ENCODE measurements at regions not wholly inside any gene's neighbourhood (a gene's known extent, or its start where the extent isn't known, plus 50 kb on each side); places are given as distances from the start of the nearest gene placed in this dataset.
A peak's percentile ranks its signal among the peaks of the same experiment; 100 is the strongest.
"Not testable (repeated sequence)": the region's sequence is repeated elsewhere in the genome, so short reads cannot be mapped to it uniquely, and the experiment has no call there.

- no peak for TF ChIP-seq JUND (IDR thresholded peaks at IDR 0.05; ENCODE audit: low read depth)
- no peak for DNase-seq (ENCODE audit: low read depth in 1 of 2, low spot score in 1 of 2)
- in situ Hi-C loops (cut with HindIII; ENCODE audit: low pct_unique_long_range_greater_than_20kb, low sequenced_read_pairs): no loop called here
Observed at GRCh38 chr1:240722788-240723187, 110.8 kb upstream of the GREM2 start.

GRCh38 chr1:240720976-240721375 is 109.0 kb upstream of the GREM2 start:
- in situ Hi-C loops (cut with HindIII; ENCODE audit: low pct_unique_long_range_greater_than_20kb, low sequenced_read_pairs): no loop called here
- TF ChIP-seq JUND (IDR thresholded peaks at IDR 0.05; ENCODE audit: low read depth): no peak
- DNase-seq (ENCODE audit: low read depth in 1 of 2, low spot score in 1 of 2): no peak

GRCh38 chr1:240719953-240720700 is 108.2 kb upstream of the GREM2 start:
- TF ChIP-seq JUND (IDR thresholded peaks at IDR 0.05; ENCODE audit: low read depth): no peak
- in situ Hi-C loops (cut with HindIII; ENCODE audit: low pct_unique_long_range_greater_than_20kb, low sequenced_read_pairs): no loop called here

GRCh38 chr1:240716538-240716937 is 104.6 kb upstream of the GREM2 start:
- DNase-seq (ENCODE audit: low read depth in 1 of 2, low spot score in 1 of 2); in situ Hi-C loops (cut with HindIII; ENCODE audit: low pct_unique_long_range_greater_than_20kb, low sequenced_read_pairs): not testable (repeated sequence)

More at GRCh38 chr1:240719953-240720700, 108.2 kb upstream of the GREM2 start:
- no peak for DNase-seq (ENCODE audit: low read depth in 1 of 2, low spot score in 1 of 2)

- no peak for TF ChIP-seq JUND (IDR thresholded peaks at IDR 0.05; ENCODE audit: low read depth)
- in situ Hi-C loops (cut with HindIII; ENCODE audit: low pct_unique_long_range_greater_than_20kb, low sequenced_read_pairs): no loop called here
- no peak for DNase-seq (ENCODE audit: low read depth in 1 of 2, low spot score in 1 of 2)
Observed at GRCh38 chr1:240714568-240715292, 102.8 kb upstream of the GREM2 start.

- in situ Hi-C loops (cut with HindIII; ENCODE audit: low pct_unique_long_range_greater_than_20kb, low sequenced_read_pairs): no loop called here
- TF ChIP-seq JUND (IDR thresholded peaks at IDR 0.05; ENCODE audit: low read depth): no peak
- no peak for DNase-seq (ENCODE audit: low read depth in 1 of 2, low spot score in 1 of 2)
Observed at GRCh38 chr1:240712014-240712731, 100.2 kb upstream of the GREM2 start.

- DNase-seq (ENCODE audit: low read depth in 1 of 2, low spot score in 1 of 2): no peak
- in situ Hi-C loops (cut with HindIII; ENCODE audit: low pct_unique_long_range_greater_than_20kb, low sequenced_read_pairs): no loop called here
- TF ChIP-seq JUND (IDR thresholded peaks at IDR 0.05; ENCODE audit: low read depth): no peak
Observed at GRCh38 chr1:240711020-240711419, 99.1 kb upstream of the GREM2 start.

GRCh38 chr1:240709676-240710075 is 97.7 kb upstream of the GREM2 start:
- in situ Hi-C loops (cut with HindIII; ENCODE audit: low pct_unique_long_range_greater_than_20kb, low sequenced_read_pairs): no loop called here
- TF ChIP-seq JUND (IDR thresholded peaks at IDR 0.05; ENCODE audit: low read depth): no peak
- DNase-seq (ENCODE audit: low read depth in 1 of 2, low spot score in 1 of 2): no peak

GRCh38 chr1:240706150-240706935 is 94.4 kb upstream of the GREM2 start:
- no peak for DNase-seq (ENCODE audit: low read depth in 1 of 2, low spot score in 1 of 2)
- in situ Hi-C loops (cut with HindIII; ENCODE audit: low pct_unique_long_range_greater_than_20kb, low sequenced_read_pairs): no loop called here
- no peak for TF ChIP-seq JUND (IDR thresholded peaks at IDR 0.05; ENCODE audit: low read depth)

- no peak for DNase-seq (ENCODE audit: low read depth in 1 of 2, low spot score in 1 of 2)
- TF ChIP-seq JUND (IDR thresholded peaks at IDR 0.05; ENCODE audit: low read depth): no peak
- in situ Hi-C loops (cut with HindIII; ENCODE audit: low pct_unique_long_range_greater_than_20kb, low sequenced_read_pairs): no loop called here
Observed at GRCh38 chr1:240705579-240705978, 93.6 kb upstream of the GREM2 start.

- peak in 1 of 2 experiments; percentile 68 for DNase-seq (ENCODE audit: low read depth in 1 of 2, low spot score in 1 of 2)
- in situ Hi-C loops (cut with HindIII; ENCODE audit: low pct_unique_long_range_greater_than_20kb, low sequenced_read_pairs): no loop called here
- TF ChIP-seq JUND (IDR thresholded peaks at IDR 0.05; ENCODE audit: low read depth): no peak
Observed at GRCh38 chr1:240701412-240701811, 89.5 kb upstream of the GREM2 start.

GRCh38 chr1:240695416-240695815 is 83.5 kb upstream of the GREM2 start:
- no peak for TF ChIP-seq JUND (IDR thresholded peaks at IDR 0.05; ENCODE audit: low read depth)
- DNase-seq (ENCODE audit: low read depth in 1 of 2, low spot score in 1 of 2): no peak
- in situ Hi-C loops (cut with HindIII; ENCODE audit: low pct_unique_long_range_greater_than_20kb, low sequenced_read_pairs): no loop called here

All from T47D (cell line).